T-cell (primary cell): ENCODE measurements at regions not wholly inside any gene's neighbourhood (a gene's known extent, or its start where the extent isn't known, plus 50 kb on each side); places are given as distances from the start of the nearest gene placed in this dataset.
"Not testable (repeated sequence)": the region's sequence is repeated elsewhere in the genome, so short reads cannot be mapped to it uniquely, and the experiment has no call there.

ENCODE experiments used
- ATAC-seq, 4 experiments: fragments of 200-7000 bp in 3 of 4; fragments of 150-1000 bp in 1 of 4; cut with Tn5 transposase; replicated peaks in 1 of 4; 1 replicate in 3 of 4; 2 replicates in 1 of 4; pipeline ENCODE4 v1.10.0; 2021; ENCODE audit warnings: moderate library complexity in 3 of 4, mild to moderate bottlenecking in 2 of 4, moderate number of reproducible peaks in 1 of 4
- CTCF ChIA-PET, 2 donors: fragments of 300-600 bp; sonication (Branson Sonifier 250); formaldehyde crosslinking; loops; one replicate each; lab custom pipeline; 2022; ENCODE audit warnings: antibody characterized with exemption in 2 of 2; lab: Charles Lee
- POLR2A ChIA-PET, 2 donors: fragments of 300-600 bp; sonication (Branson Sonifier 250); formaldehyde crosslinking; loops; one replicate each; lab custom pipeline; 2022; ENCODE audit warnings: antibody characterized with exemption in 2 of 2; lab: Charles Lee
- DNase-seq, 35 experiments: peaks; one replicate each; pipeline versions ENCODE4 v3.0.0 to v3.0.0-alpha.2; 2013 to 2023
- H3K27ac ChIP-seq: one replicate; pipeline ENCODE4 v1.5.1; 2013; ENCODE audit warnings: low read length
- H3K27me3 ChIP-seq, 2 experiments: replicated peaks in 1 of 2; 1 replicate in 1 of 2; 2 replicates in 1 of 2; pipeline versions ENCODE4 v1.6.1 to v1.7.0; 2013; ENCODE audit warnings: low read length in 1 of 2, mixed read lengths in 1 of 2; ENCODE audit not compliant: control insufficient read depth in 2 of 2, insufficient read depth in 2 of 2; ENCODE audit errors: extremely low read depth in 1 of 2
- H3K36me3 ChIP-seq, 2 donors: 1 replicate in 1 of 2; 2 replicates in 1 of 2; pipeline versions ENCODE4 v1.6.1 to v1.7.0; 2013; ENCODE audit warnings: low read length in 1 of 2; ENCODE audit not compliant: control insufficient read depth in 2 of 2, insufficient read depth in 1 of 2; ENCODE audit errors: extremely low read depth in 1 of 2
- H3K4me1 ChIP-seq, 2 experiments: 1 replicate in 1 of 2; 2 replicates in 1 of 2; pipeline versions ENCODE4 v1.6.1 to v1.7.0; 2013; ENCODE audit warnings: low read length in 2 of 2, mixed read lengths in 1 of 2; ENCODE audit not compliant: insufficient read depth in 2 of 2, control insufficient read depth in 1 of 2; ENCODE audit errors: extremely low read depth in 1 of 2
- H3K4me3 ChIP-seq, 2 donors: 1 replicate in 1 of 2; 2 replicates in 1 of 2; pipeline versions ENCODE4 v1.5.1 to v1.7.0; 2013; ENCODE audit warnings: mild to moderate bottlenecking in 2 of 2, low read length in 1 of 2, moderate library complexity in 1 of 2; ENCODE audit not compliant: control insufficient read depth in 1 of 2; ENCODE audit errors: extremely low read depth in 1 of 2
- H3K9me3 ChIP-seq: 2 replicates; pipeline ENCODE4 v1.7.0; 2013
- H3K27ac Mint-ChIP-seq, 2 donors: one replicate each; pipeline ENCODE4 v1.8.0; 2020 to 2021; ENCODE audit warnings: mild to moderate bottlenecking in 2 of 2, mixed read lengths in 2 of 2
- H3K27me3 Mint-ChIP-seq, 2 donors: one replicate each; pipeline ENCODE4 v1.8.0; 2021 to 2022; ENCODE audit warnings: mixed read lengths in 2 of 2
- H3K36me3 Mint-ChIP-seq: one replicate; pipeline ENCODE4 v1.8.0; 2021; ENCODE audit warnings: mixed read lengths
- H3K4me1 Mint-ChIP-seq, 3 donors: one replicate each; pipeline ENCODE4 v1.8.0; 2020 to 2022; ENCODE audit warnings: mixed read lengths in 3 of 3, mild to moderate bottlenecking in 1 of 3
- H3K4me3 Mint-ChIP-seq, 3 donors: one replicate each; pipeline ENCODE4 v1.8.0; 2020 to 2022; ENCODE audit warnings: mild to moderate bottlenecking in 3 of 3, mixed read lengths in 3 of 3, moderate library complexity in 3 of 3
- H3K9me3 Mint-ChIP-seq, 3 donors: one replicate each; pipeline ENCODE4 v1.8.0; 2020 to 2022; ENCODE audit warnings: mixed read lengths in 3 of 3
- WGBS: methylation state at CpG from one replicate; pipeline ENCODE4 v1.1.5; 2013; ENCODE audit warnings: missing lambda C conversion rate; ENCODE audit not compliant: insufficient coverage; 5-methylcytosine and 5-hydroxymethylcytosine counted together

DNA sequence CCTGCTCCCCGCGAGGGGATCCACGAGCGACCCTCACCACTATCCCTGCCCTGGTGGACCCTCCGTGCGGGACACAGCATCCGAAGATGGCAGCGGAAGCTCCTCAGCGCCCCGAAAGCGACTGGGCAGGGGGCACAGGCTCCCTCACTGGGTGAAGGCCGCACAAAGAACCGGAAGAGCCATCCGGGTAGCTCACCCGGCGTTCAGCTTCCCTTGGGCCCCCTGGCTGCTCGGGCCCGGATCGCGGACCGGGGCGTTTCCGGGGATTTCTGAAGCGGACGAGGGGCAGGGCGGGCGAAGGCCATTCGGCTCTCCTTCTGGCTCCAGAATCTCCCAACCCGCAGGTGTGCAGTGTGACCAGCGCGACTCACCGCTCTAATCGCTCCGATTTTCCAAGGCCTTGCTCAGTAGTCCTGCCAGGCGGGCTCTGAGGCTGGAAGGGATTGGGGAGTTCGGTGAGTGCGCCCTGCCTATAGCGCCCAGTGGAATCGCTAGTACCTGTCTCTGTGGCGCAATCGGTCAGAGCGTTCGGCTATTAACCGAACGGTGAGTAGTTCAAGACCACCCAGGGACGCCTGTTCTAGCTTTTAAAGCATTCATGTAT is 94.3 kb upstream of the NBPF11 start:
- H3K36me3 ChIP-seq, POLR2A ChIA-PET, H3K27ac ChIP-seq, H3K9me3 ChIP-seq, CTCF ChIA-PET, ATAC-seq, H3K4me1 Mint-ChIP-seq, H3K27me3 Mint-ChIP-seq, H3K4me3 Mint-ChIP-seq, DNase-seq, H3K4me1 ChIP-seq, H3K4me3 ChIP-seq, H3K9me3 Mint-ChIP-seq, H3K27ac Mint-ChIP-seq, H3K36me3 Mint-ChIP-seq, H3K27me3 ChIP-seq: not testable (repeated sequence)
- WGBS = no CpG with 5 or more reads among the region's 46 CpGs

DNA sequence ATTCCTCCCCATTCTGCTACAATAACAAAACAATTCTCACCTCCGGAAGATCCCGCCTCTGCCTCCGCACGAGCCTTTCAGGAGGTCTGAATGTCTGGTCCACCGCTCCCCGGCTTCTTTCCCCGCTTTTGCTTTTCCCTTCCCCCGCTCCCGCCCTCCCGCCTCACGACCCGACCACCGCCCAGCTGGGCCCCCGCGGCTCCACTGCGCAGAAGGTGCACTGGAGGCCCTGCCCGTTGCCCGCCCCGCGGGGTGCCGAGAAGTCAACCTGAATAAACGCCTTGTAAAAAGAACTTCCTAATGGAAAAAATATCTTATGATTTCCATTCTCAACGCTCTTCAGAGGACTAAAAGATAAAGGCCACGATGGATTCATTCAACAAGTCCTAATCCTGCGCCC is 93.8 kb upstream of the NBPF11 start:
- H3K27ac Mint-ChIP-seq, ATAC-seq, H3K4me3 ChIP-seq, H3K27me3 ChIP-seq, H3K4me3 Mint-ChIP-seq, DNase-seq, H3K4me1 ChIP-seq, CTCF ChIA-PET, H3K36me3 Mint-ChIP-seq, H3K27ac ChIP-seq, POLR2A ChIA-PET, H3K27me3 Mint-ChIP-seq, H3K4me1 Mint-ChIP-seq, H3K9me3 Mint-ChIP-seq, H3K9me3 ChIP-seq, H3K36me3 ChIP-seq: not testable (repeated sequence)
- no CpG with 5 or more reads among the region's 25 CpGs for WGBS

DNA sequence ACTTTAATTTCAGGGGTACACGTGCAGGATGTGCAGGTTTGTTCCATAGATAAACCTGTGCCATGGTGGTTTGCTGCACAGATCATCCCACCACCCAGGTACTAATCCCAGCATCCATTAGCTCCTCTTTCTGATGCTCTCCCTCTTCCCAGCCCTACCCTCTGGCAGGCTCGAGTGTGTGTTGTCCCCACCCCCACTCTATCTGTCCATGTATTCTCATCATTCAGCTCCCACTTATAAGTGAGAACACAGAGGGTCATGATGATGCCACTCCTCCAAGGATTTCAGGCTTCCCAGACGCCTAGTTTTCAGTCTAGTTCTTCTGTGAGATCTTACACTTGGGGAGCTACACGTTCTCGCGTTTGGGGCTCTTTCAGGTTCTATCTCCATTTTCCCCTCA is 93.4 kb upstream of the NBPF11 start:
- WGBS = no CpG with 5 or more reads among the region's 6 CpGs
- H3K27ac ChIP-seq, H3K4me1 ChIP-seq, H3K4me3 Mint-ChIP-seq, H3K27me3 Mint-ChIP-seq, H3K4me3 ChIP-seq, H3K27ac Mint-ChIP-seq, ATAC-seq, H3K9me3 Mint-ChIP-seq, H3K4me1 Mint-ChIP-seq, H3K36me3 Mint-ChIP-seq, H3K9me3 ChIP-seq, DNase-seq, H3K27me3 ChIP-seq, H3K36me3 ChIP-seq, POLR2A ChIA-PET, CTCF ChIA-PET: not testable (repeated sequence)

DNA sequence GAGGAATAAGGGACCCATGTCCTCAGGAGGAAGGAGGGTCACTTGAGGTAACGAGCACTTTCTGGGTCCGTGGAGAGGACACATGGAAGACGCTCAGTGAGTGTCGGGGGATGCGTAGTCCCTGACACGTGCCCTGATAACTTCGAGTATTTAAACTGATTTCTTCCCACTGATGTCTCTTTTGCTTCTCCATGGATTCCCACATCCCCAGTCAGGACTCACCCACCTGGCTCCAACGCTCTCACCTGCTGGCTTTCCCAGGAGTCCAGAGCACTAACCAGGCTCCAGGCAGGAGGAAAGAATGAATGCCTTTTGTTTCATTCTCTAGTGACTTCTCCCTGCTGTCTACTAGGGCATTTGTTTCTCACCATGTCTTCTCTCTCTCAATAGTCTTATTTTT is 81.2 kb upstream of the NBPF11 start:
- H3K4me3 ChIP-seq, H3K27ac ChIP-seq, CTCF ChIA-PET, H3K36me3 Mint-ChIP-seq, H3K4me1 ChIP-seq, H3K27me3 Mint-ChIP-seq, ATAC-seq, DNase-seq, H3K9me3 ChIP-seq, H3K9me3 Mint-ChIP-seq, H3K4me3 Mint-ChIP-seq, H3K27ac Mint-ChIP-seq, H3K36me3 ChIP-seq, H3K27me3 ChIP-seq, H3K4me1 Mint-ChIP-seq, POLR2A ChIA-PET: not testable (repeated sequence)
- WGBS = no CpG with 5 or more reads among the region's 8 CpGs

- H3K9me3 Mint-ChIP-seq, H3K4me1 Mint-ChIP-seq, H3K27me3 ChIP-seq, H3K36me3 ChIP-seq, DNase-seq, H3K4me3 Mint-ChIP-seq, H3K4me1 ChIP-seq, CTCF ChIA-PET, H3K9me3 ChIP-seq, POLR2A ChIA-PET, ATAC-seq, H3K36me3 Mint-ChIP-seq, H3K27ac Mint-ChIP-seq, H3K27ac ChIP-seq, H3K27me3 Mint-ChIP-seq, H3K4me3 ChIP-seq: not testable (repeated sequence)
- no CpG with 5 or more reads among the region's 5 CpGs for WGBS
Measured at GRCh38 chr1:148228846-148229245, 76.8 kb upstream of the NBPF11 start.

- CTCF ChIA-PET, H3K27ac Mint-ChIP-seq, H3K36me3 ChIP-seq, H3K4me1 ChIP-seq, H3K4me3 ChIP-seq, POLR2A ChIA-PET, DNase-seq, H3K36me3 Mint-ChIP-seq, ATAC-seq, H3K27ac ChIP-seq, H3K4me3 Mint-ChIP-seq, H3K4me1 Mint-ChIP-seq, H3K27me3 ChIP-seq, H3K9me3 ChIP-seq, H3K27me3 Mint-ChIP-seq, H3K9me3 Mint-ChIP-seq: not testable (repeated sequence)
- WGBS = no CpG with 5 or more reads among the region's 4 CpGs
Measured at GRCh38 chr1:148222399-148223159, 70.5 kb upstream of the NBPF11 start.

DNA sequence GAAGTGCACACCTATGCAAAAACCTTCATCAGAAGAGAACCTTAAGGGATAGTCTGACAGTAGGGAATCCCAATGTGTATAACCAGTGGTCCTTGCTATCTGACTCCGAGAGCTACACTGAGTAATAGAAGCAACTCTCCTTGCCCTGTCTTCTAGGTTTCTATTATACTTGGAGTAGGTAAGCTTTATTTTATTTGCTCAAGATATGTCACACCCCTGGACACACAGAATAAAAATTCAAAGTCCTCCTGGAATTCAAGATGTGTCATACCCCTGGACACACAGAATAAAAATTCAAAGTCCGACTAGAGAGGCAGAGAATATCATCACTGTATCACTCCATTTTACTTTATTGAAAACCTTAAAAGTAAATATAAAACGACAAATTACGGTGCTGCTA is 69.5 kb upstream of the NBPF11 start:
- H3K36me3 ChIP-seq, POLR2A ChIA-PET, H3K27ac ChIP-seq, H3K27me3 Mint-ChIP-seq, H3K4me3 ChIP-seq, H3K36me3 Mint-ChIP-seq, ATAC-seq, H3K9me3 Mint-ChIP-seq, CTCF ChIA-PET, H3K4me1 Mint-ChIP-seq, DNase-seq, H3K27ac Mint-ChIP-seq, H3K27me3 ChIP-seq, H3K4me3 Mint-ChIP-seq, H3K4me1 ChIP-seq, H3K9me3 ChIP-seq: not testable (repeated sequence)
- WGBS = no CpG with 5 or more reads among the region's 4 CpGs
